ENCODE measurements at regions not wholly inside any gene's neighbourhood (a gene's known extent, or its start where the extent isn't known, plus 50 kb on each side); places are given as distances from the start of the nearest gene placed in this dataset.

DNA sequence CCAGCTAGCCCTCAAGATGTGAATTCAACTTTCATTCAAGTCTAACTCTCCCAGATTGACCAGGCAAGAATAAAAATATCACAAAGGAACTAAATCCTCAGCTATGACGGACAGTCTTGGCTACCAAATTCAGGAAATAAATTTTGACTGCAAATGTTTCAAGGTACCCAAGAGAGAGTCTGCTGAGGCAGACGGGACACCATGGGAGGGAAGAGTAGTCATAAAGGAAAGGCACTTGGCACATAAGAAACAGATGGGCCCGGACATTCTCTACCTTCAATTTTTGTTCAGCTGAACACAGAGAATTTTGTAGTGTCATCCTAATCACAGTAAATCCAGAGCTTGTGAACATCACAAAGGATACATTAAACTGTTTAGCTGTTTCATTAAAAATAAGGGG, 390.0 kb downstream of the DTWD2 start:
- ChIA-PET POLR2A (no interaction called here), CTCF (no interaction called here)
- Mint-ChIP-seq H3K4me3 (no peak overlapping the region), H3K9me3 (no peaks in the 10 kb centered on the region), H3K36me3 (ENCODE audit: low read depth) (no peaks in the 10 kb centered on the region), H3K4me1 (no peaks in the 10 kb centered on the region), H3K27ac (no peak overlapping the region), H3K27me3 (no peaks in the 10 kb centered on the region)
- intact Hi-C loops (cut with micrococcal nuclease) = loop anchor here (10.0 kb wide), 1 partner anchor 1146 kb away; no protein-coding TSS in a partner anchor
- TF ChIP-seq CTCF (IDR thresholded peaks at IDR 0.05) = no peak
- ATAC-seq (ENCODE audit: low read depth) (no peak), DNase-seq (no peak)

DNA sequence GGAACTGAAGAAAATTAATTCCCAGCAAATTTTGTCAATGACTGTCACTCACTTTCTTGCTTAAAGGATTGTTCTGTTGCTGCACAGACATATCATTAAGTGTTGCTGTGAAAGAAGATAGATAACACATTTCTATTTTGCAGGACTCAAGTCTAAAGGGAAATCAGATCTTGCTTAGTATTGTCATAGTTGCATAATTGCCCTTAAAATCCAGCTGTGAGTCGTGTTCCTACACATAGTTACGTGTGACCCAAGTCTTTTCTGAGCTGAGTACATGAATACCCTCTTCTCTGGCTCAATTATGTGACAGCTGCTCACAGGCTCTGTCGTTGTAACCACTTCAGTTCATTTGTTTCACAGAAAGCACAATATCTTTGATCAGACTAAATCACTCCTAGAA, 390.8 kb downstream of the DTWD2 start:
- ATAC-seq (ENCODE audit: low read depth) (no peak), DNase-seq (no peak)
- CTCF ChIA-PET = no interaction called here
- H3K36me3 Mint-ChIP-seq (ENCODE audit: low read depth) = no peaks in the 10 kb centered on the region
- intact Hi-C loops (cut with micrococcal nuclease) = loop anchor here (10.0 kb wide), 1 partner anchor 1147 kb away; no protein-coding TSS in a partner anchor
- POLR2A ChIA-PET = no interaction called here
- TF ChIP-seq CTCF (IDR thresholded peaks at IDR 0.05) = no peak
- H3K27ac Mint-ChIP-seq = no peak overlapping the region
- no peak overlapping the region for H3K4me3 Mint-ChIP-seq
- H3K4me1 Mint-ChIP-seq = no peaks in the 10 kb centered on the region
- no peaks in the 10 kb centered on the region for H3K9me3 Mint-ChIP-seq
- H3K27me3 Mint-ChIP-seq = no peaks in the 10 kb centered on the region

GRCh38 chr5:118596255-118596654, 392.1 kb downstream of the DTWD2 start:
- H3K4me3 Mint-ChIP-seq = no peak overlapping the region
- H3K36me3 Mint-ChIP-seq (ENCODE audit: low read depth) = no peaks in the 10 kb centered on the region
- H3K27ac Mint-ChIP-seq = no peak overlapping the region
- POLR2A ChIA-PET = no interaction called here
- ATAC-seq (ENCODE audit: low read depth) = no peak
- no peak for DNase-seq
- intact Hi-C loops (cut with micrococcal nuclease) = loop anchor here (10.0 kb wide), 1 partner anchor 1149 kb away; no protein-coding TSS in a partner anchor
- H3K9me3 Mint-ChIP-seq = no peaks in the 10 kb centered on the region
- H3K27me3 Mint-ChIP-seq = peaks cover 4% of the 10 kb centered on the region
- no peaks in the 10 kb centered on the region for H3K4me1 Mint-ChIP-seq
- TF ChIP-seq CTCF (IDR thresholded peaks at IDR 0.05) = no peak
- CTCF ChIA-PET = no interaction called here

DNA sequence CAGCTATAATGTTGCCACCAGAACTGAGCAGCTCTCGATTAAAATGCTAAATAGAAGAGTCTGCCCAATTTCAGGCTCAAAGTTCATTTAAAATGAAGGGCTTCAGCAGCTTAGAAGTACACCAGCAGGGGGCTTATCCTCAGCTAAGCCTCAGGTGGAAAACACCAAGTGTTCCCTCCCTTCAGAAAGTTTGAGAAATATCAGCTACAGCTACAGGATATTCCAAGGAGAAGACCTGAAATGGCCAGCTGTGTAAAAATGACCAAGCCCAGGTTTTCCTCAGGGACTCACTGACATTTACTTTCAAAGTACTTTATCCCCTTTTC, 395.4 kb downstream of the DTWD2 start:
- POLR2A ChIA-PET = no interaction called here

GRCh38 chr5:118592229-118593002, 395.9 kb downstream of the DTWD2 start:
- H3K27ac Mint-ChIP-seq = no peak overlapping the region
- TF ChIP-seq CTCF (IDR thresholded peaks at IDR 0.05) = no peak
- CTCF ChIA-PET = no interaction called here
- H3K9me3 Mint-ChIP-seq = no peaks in the 10 kb centered on the region
- intact Hi-C loops (cut with micrococcal nuclease) = loop anchor here (10.0 kb wide), 1 partner anchor 1152 kb away; no protein-coding TSS in a partner anchor
- no peak overlapping the region for H3K4me3 Mint-ChIP-seq
- peaks cover 7% of the 10 kb centered on the region for H3K27me3 Mint-ChIP-seq
- DNase-seq (no peak), ATAC-seq (ENCODE audit: low read depth) (no peak)
- POLR2A ChIA-PET = no interaction called here
- H3K36me3 Mint-ChIP-seq (ENCODE audit: low read depth) = no peaks in the 10 kb centered on the region
- H3K4me1 Mint-ChIP-seq = no peaks in the 10 kb centered on the region

More for the DNA sequence above, 395.4 kb downstream of the DTWD2 start:
- ATAC-seq (ENCODE audit: low read depth) = no peak
- TF ChIP-seq CTCF (IDR thresholded peaks at IDR 0.05) = no peak
- Mint-ChIP-seq H3K36me3 (ENCODE audit: low read depth) (no peaks in the 10 kb centered on the region), H3K4me1 (no peaks in the 10 kb centered on the region), H3K27me3 (peaks cover 7% of the 10 kb centered on the region), H3K9me3 (no peaks in the 10 kb centered on the region), H3K4me3 (no peak overlapping the region), H3K27ac (no peak overlapping the region)
- CTCF ChIA-PET = no interaction called here
- intact Hi-C loops (cut with micrococcal nuclease) = loop anchor here (10.0 kb wide), 1 partner anchor 1152 kb away; no protein-coding TSS in a partner anchor
- no peak for DNase-seq

Measured in activated B cell treated with CpG ODN at 0.5 μM for 24 hours (primary cell).